GM18502 (cell line): ENCODE measurements at regions not wholly inside any gene's neighbourhood (a gene's known extent, or its start where the extent isn't known, plus 50 kb on each side); places are given as distances from the start of the nearest gene placed in this dataset.

ENCODE experiments used
- ATAC-seq: cut with Tn5 transposase; IDR thresholded peaks from one replicate; pipeline ENCODE4 v1.9.1; 2021; ENCODE audit warnings: mild to moderate bottlenecking; ENCODE audit not compliant: unreplicated experiment, poor library complexity

DNA sequence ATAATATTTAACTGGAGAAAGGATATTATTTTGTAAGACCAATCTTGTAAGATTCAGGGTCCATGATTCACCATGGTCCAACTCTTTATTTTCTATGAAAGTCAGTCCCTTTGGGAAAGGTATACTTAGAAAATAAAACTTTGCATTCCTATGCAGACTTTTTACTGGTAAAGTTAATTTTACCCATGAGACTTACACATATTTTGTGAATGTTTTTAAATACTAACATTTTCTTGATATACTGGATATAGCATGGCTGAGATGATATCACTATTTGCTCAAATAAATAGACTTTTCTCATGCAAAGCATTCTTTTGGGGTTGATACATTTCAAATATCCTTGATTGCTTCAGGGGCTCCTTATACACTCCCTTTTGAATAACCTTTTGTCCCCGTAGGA, 512.1 kb downstream of the MAN2A1 start:
- no peak for ATAC-seq

DNA sequence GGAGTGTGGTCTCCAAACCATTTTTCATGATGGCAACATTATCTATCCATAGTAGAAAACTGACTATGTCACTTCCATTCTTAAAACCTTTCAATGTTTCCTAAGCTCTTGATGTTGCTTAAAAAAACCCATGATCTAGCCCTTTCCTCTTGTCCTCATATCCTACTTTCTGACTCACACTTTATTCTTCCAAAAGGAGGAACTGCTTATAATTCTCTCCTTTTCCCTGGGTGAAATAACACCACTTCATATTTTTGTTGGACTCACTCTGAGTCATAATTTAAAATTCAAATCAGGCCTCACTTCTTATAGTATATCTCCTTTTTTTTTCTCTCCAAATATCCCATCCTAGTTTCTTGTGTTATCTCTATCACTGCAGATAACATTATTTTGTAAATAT, 513.9 kb downstream of the MAN2A1 start:
- no peak for ATAC-seq

DNA sequence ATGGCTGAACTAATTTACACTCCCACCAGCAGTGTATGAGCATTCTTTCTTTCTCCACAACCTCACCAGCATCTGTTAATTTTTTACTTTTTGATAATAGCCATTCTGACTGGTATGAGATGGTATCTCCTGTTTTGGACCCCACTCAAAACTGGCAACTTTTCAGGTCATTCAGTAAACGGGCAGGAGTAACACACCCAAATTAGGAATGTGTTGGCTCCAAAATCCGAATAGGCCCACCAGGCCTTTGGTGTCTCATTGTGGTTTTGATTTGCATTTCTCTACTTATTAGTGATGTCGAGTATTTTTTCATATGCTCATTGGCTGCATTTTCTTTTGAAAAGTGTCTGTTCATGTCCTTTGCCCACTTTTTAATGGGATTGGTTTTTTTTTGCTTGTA, 517.1 kb downstream of the TMEM232 start:
- no peak for ATAC-seq

DNA sequence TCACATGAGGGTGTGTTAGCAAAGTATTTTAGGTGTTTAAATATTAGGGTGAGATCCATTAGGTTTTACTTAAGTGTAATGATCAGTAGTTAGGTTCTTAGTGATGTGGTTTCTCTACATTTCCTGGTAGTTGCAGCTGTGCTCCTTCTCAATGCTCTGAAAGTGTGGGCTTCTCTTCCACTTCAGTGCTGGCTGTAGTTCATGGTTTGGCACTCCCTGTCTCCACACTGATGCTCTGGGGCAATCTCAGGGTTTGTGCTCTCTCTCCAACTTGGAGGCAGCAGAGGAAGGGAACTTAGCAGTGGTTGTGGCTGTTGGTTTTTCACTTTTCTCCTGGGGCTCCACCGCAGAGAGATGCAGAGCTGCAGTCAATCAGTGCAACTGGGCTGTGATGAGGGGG, 507.5 kb downstream of the TMEM232 start:
- no peak for ATAC-seq

DNA sequence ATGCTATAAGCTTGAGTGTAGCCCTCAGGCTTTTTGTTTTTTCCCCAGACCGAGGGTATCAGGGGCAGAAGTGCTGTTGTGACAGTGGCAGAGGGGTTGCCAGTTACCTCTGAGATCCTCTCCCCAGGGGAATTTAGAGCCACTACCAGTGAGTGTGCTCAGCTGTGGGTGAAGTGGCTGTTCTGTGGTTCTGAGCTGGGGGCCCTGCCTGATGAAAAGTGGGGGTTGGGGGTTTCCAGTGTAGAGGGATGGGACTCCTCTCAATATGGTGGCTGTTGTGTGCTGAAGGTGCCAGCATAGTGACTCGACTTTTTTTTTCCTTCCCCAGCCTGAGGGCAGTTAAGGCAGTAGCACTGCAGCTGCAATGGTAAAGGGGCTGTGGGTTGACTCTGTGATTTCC, 506.7 kb downstream of the TMEM232 start:
- no peak for ATAC-seq

DNA sequence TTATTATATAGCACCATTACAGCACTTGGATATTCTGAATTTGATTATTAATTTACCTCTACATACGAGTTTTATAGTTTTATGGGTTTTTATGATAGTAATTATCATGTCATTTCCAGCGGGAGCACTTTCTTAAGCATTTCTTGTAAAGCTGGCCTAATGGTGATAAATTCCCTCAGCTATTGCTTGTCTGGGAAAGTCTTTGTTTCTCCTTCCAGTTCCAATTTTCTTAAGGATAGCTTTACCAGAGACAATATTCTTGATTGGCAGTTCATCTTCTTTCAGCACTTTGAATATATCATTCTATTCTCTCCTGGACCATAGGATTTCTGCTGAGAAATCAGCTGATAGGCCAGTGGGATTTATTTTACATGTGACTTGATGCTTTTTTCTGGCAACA, 505.4 kb downstream of the TMEM232 start:
- no peak for ATAC-seq

DNA sequence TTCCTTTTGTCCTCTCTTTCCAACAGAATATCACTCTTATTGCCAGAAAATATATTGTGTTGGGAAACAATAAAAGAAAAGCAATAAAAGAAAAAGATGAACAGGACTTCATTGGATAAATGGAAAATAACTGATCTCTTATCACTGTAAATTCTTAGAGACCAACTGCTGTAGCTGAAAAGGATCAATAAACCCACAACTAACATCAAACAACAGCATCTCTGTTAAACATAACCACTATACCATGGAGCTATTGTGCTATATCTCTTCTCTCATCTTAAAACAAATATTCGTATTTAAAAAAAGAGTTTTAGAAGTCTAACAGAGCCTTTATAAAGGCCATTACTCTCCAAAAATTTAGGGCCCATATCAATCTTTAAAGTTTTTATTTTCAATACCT, 502.4 kb downstream of the TMEM232 start:
- no peak for ATAC-seq

DNA sequence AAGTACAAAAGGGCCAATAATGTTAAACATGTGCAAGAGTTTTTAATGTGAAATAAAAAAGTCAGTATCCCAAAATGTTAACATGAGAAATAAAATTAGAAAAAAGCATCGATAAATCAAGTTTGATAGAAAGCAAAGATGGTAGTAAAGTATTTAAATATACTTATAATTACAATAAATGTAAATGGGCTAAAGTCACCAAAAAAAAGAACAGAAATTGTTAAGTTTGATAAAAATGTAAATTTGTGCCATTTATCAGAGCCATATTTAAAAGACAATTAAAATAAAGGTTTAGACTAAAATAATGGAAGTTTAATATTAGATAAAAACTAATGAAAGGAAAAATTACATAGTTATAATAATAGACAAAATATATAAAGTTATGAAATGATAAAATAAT, 500.5 kb downstream of the TMEM232 start:
- no peak for ATAC-seq

DNA sequence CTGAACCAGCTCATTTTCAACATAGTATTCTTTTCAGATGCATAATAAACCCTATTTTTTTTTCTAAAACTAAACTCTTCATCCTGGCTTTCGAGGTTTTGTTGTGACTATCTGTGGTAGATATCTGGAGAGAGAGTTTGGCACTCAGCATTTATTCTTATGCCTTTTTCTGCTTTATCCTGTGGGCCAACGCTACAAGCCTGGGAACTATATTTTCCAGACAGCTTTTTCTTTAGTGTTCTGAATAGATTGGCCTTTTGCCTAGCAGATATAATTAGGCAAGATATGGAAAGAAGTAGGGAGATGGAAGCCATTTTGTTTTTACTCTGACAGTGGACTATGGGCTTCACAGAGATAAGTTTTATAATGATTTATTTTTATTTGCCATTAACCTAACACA, 486.7 kb downstream of the TMEM232 start:
- ATAC-seq, result no peak

DNA sequence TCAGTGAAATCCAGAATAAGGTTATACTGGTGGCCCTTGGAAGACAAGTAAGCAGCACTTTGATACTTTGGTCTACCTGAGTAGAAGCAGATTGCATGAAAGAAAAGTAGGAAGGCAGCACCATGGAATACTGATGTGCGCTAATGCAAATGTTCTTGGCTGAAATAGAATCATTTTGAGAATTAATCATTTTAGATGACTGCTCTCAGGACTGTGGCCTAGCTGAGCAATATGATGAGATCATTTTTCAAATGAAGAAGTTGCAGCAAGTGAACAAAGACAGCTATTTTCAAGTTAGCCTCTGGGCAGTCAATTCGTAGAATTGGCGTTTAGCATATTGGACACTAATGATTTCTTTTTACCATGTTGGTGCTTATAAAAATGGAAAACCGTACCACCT, 483.5 kb downstream of the TMEM232 start:
- ATAC-seq, result no peak

DNA sequence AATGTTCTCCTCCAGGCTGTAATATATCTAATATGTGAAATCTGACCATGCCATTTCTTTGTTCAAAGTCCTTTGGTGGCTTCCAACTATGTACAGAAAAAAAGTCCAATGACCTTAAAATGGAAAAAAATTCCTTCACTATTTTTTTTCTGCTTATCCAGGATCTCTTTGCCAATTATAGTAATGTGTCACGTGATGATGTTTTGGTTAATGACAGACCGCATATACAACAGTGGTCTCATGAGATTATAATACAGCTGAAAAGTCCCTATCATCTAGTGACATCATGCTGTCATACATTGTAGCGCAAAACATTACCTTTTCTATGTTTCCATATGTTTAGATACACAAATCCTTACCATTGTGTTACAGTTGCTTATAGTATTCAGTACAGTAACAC, 477.6 kb downstream of the TMEM232 start:
- no peak for ATAC-seq

DNA sequence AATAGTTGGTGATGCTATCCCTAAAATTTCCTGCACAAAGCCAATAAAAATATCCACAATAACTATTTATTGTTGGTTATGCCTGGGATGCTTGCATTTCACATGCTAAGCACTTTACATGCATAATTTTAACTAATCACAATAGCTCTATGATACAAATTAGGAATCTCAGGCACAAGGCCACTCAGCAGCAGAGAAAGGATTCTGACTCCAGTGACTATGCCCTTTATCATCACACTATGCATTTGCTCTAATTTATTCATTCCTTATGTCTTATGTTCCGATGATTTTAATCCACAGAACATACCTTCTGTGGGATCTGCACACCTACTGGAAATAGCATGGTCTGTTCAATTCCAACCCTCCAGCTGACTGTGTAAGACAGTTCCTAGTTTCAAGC, 476.1 kb downstream of the TMEM232 start:
- no peak for ATAC-seq

DNA sequence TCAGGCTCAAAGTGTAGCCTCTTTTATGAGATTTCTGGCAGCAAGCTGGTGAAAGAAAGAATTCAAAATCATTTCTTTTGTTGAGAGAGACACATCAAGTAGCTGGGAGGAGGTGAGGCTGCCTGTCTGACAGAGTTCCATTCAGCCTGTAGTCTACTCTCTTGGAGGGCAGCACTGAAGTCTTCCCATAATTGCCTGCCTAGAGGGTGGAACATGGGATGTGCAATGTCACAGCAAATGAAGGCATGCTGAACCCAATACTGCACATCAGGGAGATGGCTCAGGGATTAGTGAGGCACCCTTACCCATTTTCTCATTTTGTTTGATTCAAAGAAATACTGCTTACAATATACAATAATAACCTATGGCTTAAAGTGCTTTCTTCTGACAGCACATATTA, 475.7 kb downstream of the TMEM232 start:
- no peak for ATAC-seq

DNA sequence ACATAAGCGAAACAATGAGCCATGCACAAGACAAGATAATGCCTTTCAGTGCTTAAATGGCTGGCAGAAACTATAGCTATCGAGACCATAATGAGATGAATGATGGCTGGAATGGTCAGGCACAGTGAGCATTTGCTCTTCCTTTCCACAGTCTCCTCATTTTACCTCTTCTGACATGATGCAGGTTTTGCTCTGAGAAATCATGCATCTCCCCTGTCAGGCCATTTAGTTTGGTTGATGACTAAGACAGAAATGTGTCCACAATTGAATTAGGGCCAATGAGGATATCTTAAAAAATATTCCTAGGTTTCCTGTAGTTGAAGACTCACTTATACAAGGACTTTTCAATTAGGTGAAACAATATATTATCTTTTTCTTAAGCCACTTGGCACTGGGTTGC, 475.1 kb downstream of the TMEM232 start:
- no peak for ATAC-seq

DNA sequence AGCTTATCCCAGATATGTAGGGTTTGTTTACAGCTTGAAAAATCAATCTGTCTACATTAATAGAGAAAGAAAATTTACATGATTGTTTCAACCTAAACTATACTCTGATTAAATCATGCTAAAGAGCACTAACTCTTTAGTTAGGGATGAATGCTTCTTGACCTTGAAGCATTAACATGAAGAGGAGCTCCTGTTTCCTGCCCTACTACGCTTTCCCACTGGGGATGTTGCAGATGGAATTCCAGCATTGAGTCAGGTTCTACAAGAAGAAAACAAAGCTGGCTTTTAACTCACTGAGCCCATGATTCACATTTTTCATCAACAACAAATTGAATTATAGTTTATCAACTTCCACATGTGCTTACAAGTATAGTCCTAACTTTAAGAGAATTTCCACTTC, 471.3 kb downstream of the TMEM232 start:
- ATAC-seq, result no peak

DNA sequence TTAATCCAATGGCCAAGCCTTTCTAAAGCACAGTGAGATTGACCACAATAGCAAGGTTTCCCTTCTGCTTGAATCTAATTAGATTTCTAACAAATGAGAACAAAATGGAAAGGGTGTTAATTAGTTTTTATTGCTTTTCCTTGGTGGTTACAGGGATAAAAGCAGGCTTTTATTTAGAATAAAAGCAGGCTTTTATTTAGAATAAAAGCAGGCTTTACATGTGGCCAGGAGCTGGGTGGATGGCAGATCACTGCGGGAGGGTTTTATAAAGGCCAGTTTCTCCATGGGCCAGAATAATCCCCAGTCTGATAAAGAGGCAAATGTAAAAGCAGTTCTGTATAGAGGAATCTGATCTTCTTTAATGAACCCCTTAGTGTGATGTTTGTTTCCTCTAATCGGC, 470.2 kb downstream of the TMEM232 start:
- ATAC-seq, result no peak

DNA sequence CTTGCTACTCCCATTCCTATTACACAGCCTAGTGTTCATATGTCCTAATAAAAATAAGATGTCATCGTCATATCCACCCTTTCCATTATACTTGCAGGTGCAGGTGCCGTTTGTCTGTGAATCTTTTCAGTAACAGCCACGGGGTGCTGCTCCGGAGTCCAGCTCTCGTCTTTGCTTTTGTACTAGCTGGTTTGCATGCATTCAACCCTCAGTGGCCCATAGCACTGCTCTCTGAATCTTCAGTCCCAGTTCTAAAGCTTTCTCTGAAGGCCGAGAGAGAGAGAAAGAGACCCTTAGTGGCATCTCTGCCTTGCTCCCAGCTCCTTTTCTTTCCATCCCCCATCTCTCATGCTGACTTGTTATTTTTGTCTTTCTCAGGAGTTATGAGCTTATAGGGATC, 468.5 kb downstream of the TMEM232 start:
- ATAC-seq, result no peak

DNA sequence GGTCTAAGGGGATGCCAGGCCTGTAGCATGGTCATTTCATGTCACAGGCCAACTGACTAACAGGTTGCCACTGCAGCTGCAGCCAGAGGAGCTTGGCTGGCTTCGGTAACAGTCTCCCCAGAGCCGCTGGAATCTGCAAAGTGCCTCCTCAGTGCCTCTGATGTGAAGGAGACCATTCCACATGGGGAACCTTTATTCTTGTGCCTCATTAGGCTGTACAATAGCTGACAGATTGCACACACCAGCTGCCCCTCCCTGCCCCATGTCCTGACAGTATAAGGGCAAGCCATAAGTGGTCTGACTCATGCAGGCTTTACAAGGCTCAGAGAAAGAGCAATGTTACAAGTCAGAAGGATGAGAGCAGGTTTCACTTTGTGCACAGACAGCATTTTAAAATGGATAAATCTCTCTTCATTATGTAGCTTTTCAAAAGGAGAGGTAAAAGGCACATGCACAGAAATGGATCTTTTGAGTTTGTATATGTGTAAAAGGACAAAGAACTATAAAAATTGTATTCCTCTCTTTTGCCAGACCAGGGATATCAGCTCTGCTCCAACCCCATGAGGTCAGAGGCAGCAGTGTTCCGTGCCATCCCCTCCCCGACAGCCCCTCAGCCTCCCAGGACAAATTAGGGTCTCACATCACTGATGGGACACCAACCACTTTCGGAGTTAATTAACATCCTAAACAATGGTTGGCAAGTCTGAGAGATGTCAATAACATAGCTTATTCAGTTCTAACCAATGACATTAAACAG, 467.8 kb downstream of the TMEM232 start:
- no peak for ATAC-seq

DNA sequence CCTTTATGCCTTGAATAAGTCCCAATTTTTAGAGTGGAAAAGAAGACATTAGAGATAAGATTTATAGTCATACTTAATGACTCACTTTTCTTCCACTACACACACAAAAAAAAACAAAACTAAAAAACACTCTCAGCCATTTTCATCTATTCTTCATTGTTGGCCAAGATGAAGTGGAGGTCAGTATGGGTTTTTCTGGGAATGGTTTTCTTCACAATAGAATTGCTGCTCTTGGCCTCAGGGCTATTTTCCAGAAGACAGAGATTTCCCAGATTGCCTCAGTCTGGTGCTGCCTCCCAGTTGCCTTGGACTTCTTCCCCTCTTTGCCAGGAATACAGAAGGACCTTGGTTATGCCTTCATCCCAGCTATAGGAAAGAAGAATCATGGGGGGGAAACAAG, 463.7 kb downstream of the TMEM232 start:
- ATAC-seq, result no peak

DNA sequence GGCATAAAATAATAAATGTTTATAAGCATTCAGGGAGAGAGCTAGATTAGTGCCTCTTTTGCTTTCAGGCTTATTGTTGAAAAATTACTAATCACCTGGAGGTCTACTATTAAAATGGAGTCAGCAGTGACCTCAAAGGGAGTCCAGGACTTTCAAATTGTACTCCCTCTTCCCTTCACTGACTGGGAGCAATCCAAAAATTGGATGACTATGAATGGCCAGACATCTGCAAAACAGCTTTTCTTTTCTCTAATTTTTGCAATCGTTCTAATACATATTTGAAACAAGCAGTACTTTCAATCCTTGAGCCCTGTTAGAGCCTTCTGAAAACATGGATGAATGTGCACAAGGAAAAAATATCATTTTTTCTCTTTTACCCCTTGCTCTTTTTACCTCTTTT, 461.8 kb downstream of the TMEM232 start:
- no peak for ATAC-seq

DNA sequence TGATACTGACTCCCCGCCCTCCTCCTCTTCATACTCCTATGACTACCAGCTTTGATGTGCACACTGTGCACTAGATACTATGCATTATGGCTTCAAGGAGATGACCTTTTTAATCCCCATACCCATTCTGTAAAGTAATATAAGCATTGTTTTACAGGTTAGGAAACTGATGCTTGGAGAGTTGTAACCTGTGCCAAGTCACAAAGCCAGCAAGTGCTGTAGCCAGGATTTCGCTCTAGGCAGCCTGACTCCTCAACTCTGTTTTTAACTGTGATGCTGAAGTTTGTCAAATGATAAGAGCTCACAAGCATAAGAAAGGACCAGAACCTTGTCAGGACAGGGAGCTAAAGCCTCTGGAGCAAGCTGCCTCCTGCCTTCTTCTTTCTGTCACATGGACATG, 461.3 kb downstream of the TMEM232 start:
- ATAC-seq, result no peak

DNA sequence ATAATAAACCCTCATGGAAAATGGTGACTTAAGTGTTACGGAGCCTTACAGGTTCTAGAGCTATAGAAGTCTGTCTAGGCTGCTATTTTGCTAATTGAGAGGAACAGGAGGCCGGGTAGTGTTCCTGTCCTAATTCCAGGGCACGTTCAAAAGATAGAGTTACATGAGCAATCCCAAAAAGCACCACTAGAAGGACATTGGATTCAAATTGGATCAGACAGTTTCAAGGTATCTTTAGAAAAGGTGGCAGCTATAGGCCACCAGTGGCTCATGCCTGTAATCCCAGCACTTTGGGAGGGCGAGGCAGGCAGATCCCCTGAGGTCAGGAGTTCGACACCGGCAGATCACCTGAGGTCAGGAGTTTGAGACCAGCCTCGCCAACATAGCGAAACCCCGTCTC, 458.8 kb downstream of the TMEM232 start:
- ATAC-seq, result no peak

DNA sequence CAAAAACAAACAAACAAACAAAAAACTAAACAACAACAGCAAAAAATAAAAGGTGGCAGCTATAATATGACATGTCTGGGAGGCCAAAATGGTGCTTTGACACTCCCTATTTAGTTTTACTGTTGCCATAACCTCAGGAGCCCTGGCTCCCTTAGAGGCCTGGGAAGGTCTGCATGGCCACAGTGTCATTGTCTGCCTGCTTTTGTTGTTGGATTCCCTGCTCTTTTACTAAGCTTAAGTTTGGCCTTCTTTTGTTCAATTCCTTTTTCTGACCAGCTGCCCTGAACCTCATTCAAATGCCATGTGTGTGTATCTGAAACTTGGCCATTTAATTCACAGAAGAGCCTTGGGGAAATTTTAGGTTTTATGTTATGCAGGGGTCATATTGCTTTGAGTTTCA, 458.2 kb downstream of the TMEM232 start:
- no peak for ATAC-seq
